ENCODE measurements at regions not wholly inside any gene's neighbourhood (a gene's known extent, or its start where the extent isn't known, plus 50 kb on each side); places are given as distances from the start of the nearest gene placed in this dataset.

DNA sequence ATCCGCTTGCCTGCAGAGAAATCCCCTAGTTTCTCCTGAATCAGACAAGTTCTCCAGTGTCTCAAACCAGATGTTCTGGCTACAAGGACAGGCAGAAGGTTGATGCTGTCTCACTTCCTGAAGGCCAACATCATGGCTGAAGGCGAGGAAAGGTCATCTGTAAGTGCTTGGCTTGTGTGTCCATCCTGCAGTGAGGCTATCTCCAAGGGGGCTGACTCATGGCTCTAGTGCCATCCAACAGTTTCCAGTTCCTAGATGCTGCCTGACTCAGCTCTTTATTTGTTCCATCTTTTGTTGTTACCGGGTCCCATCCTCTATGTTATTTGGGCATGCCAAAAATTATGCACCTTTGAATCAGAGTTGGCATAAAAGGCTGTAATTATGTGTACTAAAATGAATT lies 232.1 kb upstream of the TBX3 start:
- Histone ChIP-seq H3K27me3 (replicated peaks in 2 of 5; ENCODE audit: control insufficient read depth in 4 of 5, insufficient read depth in 5 of 5, low read length in 4 of 5) (no peaks in the 10 kb centered on the region), H3K9me3 (ENCODE audit: control extremely low read depth in 1 of 5, control insufficient read depth in 4 of 5, insufficient read depth in 2 of 5, low read depth in 1 of 5, low read length in 4 of 5) (peaks cover 0 to 5% (median 0%) of the 10 kb centered on the region in 5 experiments), H3K36me3 (ENCODE audit: control insufficient read depth in 4 of 4, insufficient read depth in 4 of 4, low read length in 3 of 4) (no peaks in the 10 kb centered on the region), H3K4me3 (ENCODE audit: control insufficient read depth in 1 of 7, extremely low read depth in 1 of 7, insufficient read depth in 4 of 7, low read depth in 2 of 7, low read length in 6 of 7) (no peak overlapping the region), H3K27ac (ENCODE audit: insufficient read depth in 1 of 2, low read depth in 1 of 2, low read length in 2 of 2, poor library complexity in 1 of 2, severe bottlenecking in 2 of 2) (no peak overlapping the region), H3K4me1 (ENCODE audit: control extremely low read depth in 1 of 4, control insufficient read depth in 4 of 4, insufficient read depth in 4 of 4, low read length in 3 of 4) (no peaks in the 10 kb centered on the region)
- WGBS (ENCODE audit: insufficient coverage) = 84% methylated on average over 3 of the region's 3 CpGs
- POLR2A ChIA-PET = no interaction called here
- CTCF ChIA-PET = no interaction called here
- DNase-seq = no peak

DNA sequence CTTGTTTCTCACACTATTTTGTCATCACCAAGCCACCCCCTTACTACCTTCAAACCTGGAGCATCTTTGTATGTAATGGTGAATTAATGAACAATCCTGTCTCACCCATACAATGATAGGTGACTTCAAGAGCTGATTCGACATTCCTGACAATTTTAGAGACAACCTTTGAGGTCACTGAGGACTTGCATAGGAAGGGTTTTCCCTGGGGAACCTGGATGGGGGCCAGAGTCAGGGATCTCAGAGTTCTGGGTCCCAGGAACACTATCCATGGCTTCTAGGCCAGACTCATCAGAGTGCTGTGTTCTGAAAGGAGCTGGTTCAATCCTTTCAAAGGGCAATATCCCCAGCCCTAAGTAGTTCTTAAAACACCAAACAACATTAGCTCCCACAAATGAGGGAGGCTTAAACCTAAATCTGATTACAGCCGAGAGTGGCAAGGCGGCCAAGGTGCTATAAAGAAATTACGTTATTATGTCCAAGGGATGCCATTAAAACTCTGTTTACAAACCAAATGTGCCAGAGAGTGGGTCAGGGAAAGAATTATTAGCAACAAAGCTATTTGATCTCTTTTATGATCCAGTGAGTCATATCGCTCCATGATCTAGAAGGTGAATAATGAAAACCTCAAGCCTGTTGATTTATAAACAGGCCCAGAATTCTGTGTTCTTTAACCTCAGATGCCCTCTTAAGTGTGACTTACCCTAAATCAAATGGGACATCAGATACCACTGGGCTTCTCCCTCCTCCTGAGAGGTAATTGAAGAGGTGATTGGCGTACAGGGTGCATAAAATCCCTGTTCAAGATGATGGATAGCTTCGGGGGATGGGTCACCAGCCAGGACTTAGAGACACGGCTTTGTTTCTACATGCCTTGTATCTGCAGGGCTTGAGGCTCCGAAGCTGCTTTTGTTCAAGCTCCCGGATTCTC lies 230.2 kb upstream of the TBX3 start:
- no peaks in the 10 kb centered on the region for H3K4me1 ChIP-seq (ENCODE audit: control extremely low read depth in 1 of 4, control insufficient read depth in 4 of 4, insufficient read depth in 4 of 4, low read length in 3 of 4)
- ChIA-PET CTCF (no interaction called here), POLR2A (no interaction called here)
- H3K27ac ChIP-seq (ENCODE audit: insufficient read depth in 1 of 2, low read depth in 1 of 2, low read length in 2 of 2, poor library complexity in 1 of 2, severe bottlenecking in 2 of 2) = no peak overlapping the region
- H3K9me3 ChIP-seq (ENCODE audit: control extremely low read depth in 1 of 5, control insufficient read depth in 4 of 5, insufficient read depth in 2 of 5, low read depth in 1 of 5, low read length in 4 of 5) = peaks cover 0 to 5% (median 0%) of the 10 kb centered on the region in 5 experiments
- no peaks in the 10 kb centered on the region for H3K27me3 ChIP-seq (replicated peaks in 2 of 5; ENCODE audit: control insufficient read depth in 4 of 5, insufficient read depth in 5 of 5, low read length in 4 of 5)
- no peaks in the 10 kb centered on the region for H3K36me3 ChIP-seq (ENCODE audit: control insufficient read depth in 4 of 4, insufficient read depth in 4 of 4, low read length in 3 of 4)
- no peak overlapping the region for H3K4me3 ChIP-seq (ENCODE audit: control insufficient read depth in 1 of 7, extremely low read depth in 1 of 7, insufficient read depth in 4 of 7, low read depth in 2 of 7, low read length in 6 of 7)
- DNase-seq = no peak
- WGBS (ENCODE audit: insufficient coverage) = 81% methylated on average over 8 of the region's 10 CpGs

GRCh38 chr12:114912811-114913210 lies 228.8 kb upstream of the TBX3 start:
- WGBS (ENCODE audit: insufficient coverage) = no CpG with 5 or more reads among the region's 1 CpG

GRCh38 chr12:114911196-114911595 lies 227.2 kb upstream of the TBX3 start:
- H3K9me3 ChIP-seq (ENCODE audit: control extremely low read depth in 1 of 5, control insufficient read depth in 4 of 5, insufficient read depth in 2 of 5, low read depth in 1 of 5, low read length in 4 of 5) = no peaks in the 10 kb centered on the region
- ChIA-PET CTCF (no interaction called here), POLR2A (no interaction called here)
- H3K27me3 ChIP-seq (replicated peaks in 2 of 5; ENCODE audit: control insufficient read depth in 4 of 5, insufficient read depth in 5 of 5, low read length in 4 of 5) = no peaks in the 10 kb centered on the region
- no peaks in the 10 kb centered on the region for H3K4me1 ChIP-seq (ENCODE audit: control extremely low read depth in 1 of 4, control insufficient read depth in 4 of 4, insufficient read depth in 4 of 4, low read length in 3 of 4)
- no peak overlapping the region for H3K27ac ChIP-seq (ENCODE audit: insufficient read depth in 1 of 2, low read depth in 1 of 2, low read length in 2 of 2, poor library complexity in 1 of 2, severe bottlenecking in 2 of 2)
- DNase-seq = no peak
- no peaks in the 10 kb centered on the region for H3K36me3 ChIP-seq (ENCODE audit: control insufficient read depth in 4 of 4, insufficient read depth in 4 of 4, low read length in 3 of 4)
- no peak overlapping the region for H3K4me3 ChIP-seq (ENCODE audit: control insufficient read depth in 1 of 7, extremely low read depth in 1 of 7, insufficient read depth in 4 of 7, low read depth in 2 of 7, low read length in 6 of 7)

More at GRCh38 chr12:114912811-114913210, 228.8 kb upstream of the TBX3 start:
- Histone ChIP-seq H3K36me3 (ENCODE audit: control insufficient read depth in 4 of 4, insufficient read depth in 4 of 4, low read length in 3 of 4) (no peaks in the 10 kb centered on the region), H3K27ac (ENCODE audit: insufficient read depth in 1 of 2, low read depth in 1 of 2, low read length in 2 of 2, poor library complexity in 1 of 2, severe bottlenecking in 2 of 2) (no peak overlapping the region), H3K27me3 (replicated peaks in 2 of 5; ENCODE audit: control insufficient read depth in 4 of 5, insufficient read depth in 5 of 5, low read length in 4 of 5) (no peaks in the 10 kb centered on the region), H3K4me3 (ENCODE audit: control insufficient read depth in 1 of 7, extremely low read depth in 1 of 7, insufficient read depth in 4 of 7, low read depth in 2 of 7, low read length in 6 of 7) (no peak overlapping the region), H3K9me3 (ENCODE audit: control extremely low read depth in 1 of 5, control insufficient read depth in 4 of 5, insufficient read depth in 2 of 5, low read depth in 1 of 5, low read length in 4 of 5) (no peaks in the 10 kb centered on the region), H3K4me1 (ENCODE audit: control extremely low read depth in 1 of 4, control insufficient read depth in 4 of 4, insufficient read depth in 4 of 4, low read length in 3 of 4) (no peaks in the 10 kb centered on the region)
- no peak for DNase-seq
- POLR2A ChIA-PET = no interaction called here
- CTCF ChIA-PET = no interaction called here

DNA sequence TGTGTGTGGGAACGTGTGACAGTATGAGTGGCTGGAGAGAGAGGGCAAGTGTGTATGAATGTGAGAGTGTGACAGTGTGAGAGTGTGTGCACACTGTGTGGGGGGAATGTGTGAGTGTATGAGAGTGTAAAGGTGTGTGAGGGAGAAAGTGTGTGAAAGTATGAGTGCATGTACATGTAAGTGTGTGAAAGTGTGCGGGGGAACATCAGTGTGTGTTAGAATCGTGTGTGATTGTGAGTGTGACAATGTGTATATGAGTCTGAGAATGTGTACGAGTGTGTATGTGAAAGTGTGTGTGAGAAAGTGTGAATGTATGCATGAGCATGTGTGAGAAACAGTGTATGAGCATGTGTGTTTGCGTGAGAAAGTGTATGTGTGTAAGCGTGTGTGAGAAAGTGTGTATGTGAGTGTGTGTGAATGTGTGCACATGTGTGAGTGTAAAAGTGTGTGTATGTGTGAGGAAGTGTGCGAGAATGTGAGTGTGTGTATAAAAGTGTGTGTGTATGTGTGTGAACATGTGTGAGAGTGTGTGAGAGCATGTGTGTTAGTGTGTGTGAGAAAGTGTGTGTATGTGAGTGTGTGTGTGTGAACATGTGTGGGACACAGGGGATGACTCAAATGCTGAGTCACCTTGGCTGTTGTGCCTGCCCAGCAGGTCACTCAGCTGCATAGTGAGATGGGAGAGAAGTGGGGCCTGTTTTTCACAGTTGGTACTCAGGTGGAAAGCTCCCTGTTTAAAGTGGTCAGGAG lies 220.5 kb upstream of the TBX3 start:
- Histone ChIP-seq H3K36me3 (ENCODE audit: control insufficient read depth in 4 of 4, insufficient read depth in 4 of 4, low read length in 3 of 4) (no peaks in the 10 kb centered on the region), H3K4me1 (ENCODE audit: control extremely low read depth in 1 of 4, control insufficient read depth in 4 of 4, insufficient read depth in 4 of 4, low read length in 3 of 4) (no peaks in the 10 kb centered on the region), H3K9me3 (ENCODE audit: control extremely low read depth in 1 of 5, control insufficient read depth in 4 of 5, insufficient read depth in 2 of 5, low read depth in 1 of 5, low read length in 4 of 5) (peaks cover 0 to 4% (median 0%) of the 10 kb centered on the region in 5 experiments), H3K27ac (ENCODE audit: insufficient read depth in 1 of 2, low read depth in 1 of 2, low read length in 2 of 2, poor library complexity in 1 of 2, severe bottlenecking in 2 of 2) (no peak overlapping the region), H3K27me3 (replicated peaks in 2 of 5; ENCODE audit: control insufficient read depth in 4 of 5, insufficient read depth in 5 of 5, low read length in 4 of 5) (no peaks in the 10 kb centered on the region), H3K4me3 (ENCODE audit: control insufficient read depth in 1 of 7, extremely low read depth in 1 of 7, insufficient read depth in 4 of 7, low read depth in 2 of 7, low read length in 6 of 7) (no peak overlapping the region)
- CTCF ChIA-PET = no interaction called here
- DNase-seq = no peak
- POLR2A ChIA-PET = no interaction called here
- 98% methylated on average over 7 of the region's 7 CpGs for WGBS (ENCODE audit: insufficient coverage)

GRCh38 chr12:114903083-114903691 lies 219.2 kb upstream of the TBX3 start:
- POLR2A ChIA-PET = no interaction called here
- no peak for DNase-seq
- H3K9me3 ChIP-seq (ENCODE audit: control extremely low read depth in 1 of 5, control insufficient read depth in 4 of 5, insufficient read depth in 2 of 5, low read depth in 1 of 5, low read length in 4 of 5) = peaks cover 0 to 4% (median 0%) of the 10 kb centered on the region in 5 experiments
- no peaks in the 10 kb centered on the region for H3K36me3 ChIP-seq (ENCODE audit: control insufficient read depth in 4 of 4, insufficient read depth in 4 of 4, low read length in 3 of 4)
- CTCF ChIA-PET = no interaction called here
- no peaks in the 10 kb centered on the region for H3K27me3 ChIP-seq (replicated peaks in 2 of 5; ENCODE audit: control insufficient read depth in 4 of 5, insufficient read depth in 5 of 5, low read length in 4 of 5)
- H3K27ac ChIP-seq (ENCODE audit: insufficient read depth in 1 of 2, low read depth in 1 of 2, low read length in 2 of 2, poor library complexity in 1 of 2, severe bottlenecking in 2 of 2) = no peak overlapping the region
- no peaks in the 10 kb centered on the region for H3K4me1 ChIP-seq (ENCODE audit: control extremely low read depth in 1 of 4, control insufficient read depth in 4 of 4, insufficient read depth in 4 of 4, low read length in 3 of 4)
- 93% methylated on average over 7 of the region's 12 CpGs for WGBS (ENCODE audit: insufficient coverage)
- H3K4me3 ChIP-seq (ENCODE audit: control insufficient read depth in 1 of 7, extremely low read depth in 1 of 7, insufficient read depth in 4 of 7, low read depth in 2 of 7, low read length in 6 of 7) = no peak overlapping the region

- Histone ChIP-seq H3K36me3 (ENCODE audit: control insufficient read depth in 4 of 4, insufficient read depth in 4 of 4, low read length in 3 of 4) (no peaks in the 10 kb centered on the region), H3K4me3 (ENCODE audit: control insufficient read depth in 1 of 7, extremely low read depth in 1 of 7, insufficient read depth in 4 of 7, low read depth in 2 of 7, low read length in 6 of 7) (no peak overlapping the region), H3K27me3 (replicated peaks in 2 of 5; ENCODE audit: control insufficient read depth in 4 of 5, insufficient read depth in 5 of 5, low read length in 4 of 5) (no peaks in the 10 kb centered on the region), H3K4me1 (ENCODE audit: control extremely low read depth in 1 of 4, control insufficient read depth in 4 of 4, insufficient read depth in 4 of 4, low read length in 3 of 4) (no peaks in the 10 kb centered on the region), H3K9me3 (ENCODE audit: control extremely low read depth in 1 of 5, control insufficient read depth in 4 of 5, insufficient read depth in 2 of 5, low read depth in 1 of 5, low read length in 4 of 5) (peaks cover 0 to 4% (median 0%) of the 10 kb centered on the region in 5 experiments), H3K27ac (ENCODE audit: insufficient read depth in 1 of 2, low read depth in 1 of 2, low read length in 2 of 2, poor library complexity in 1 of 2, severe bottlenecking in 2 of 2) (no peak overlapping the region)
- ChIA-PET POLR2A (no interaction called here), CTCF (no interaction called here)
- DNase-seq = no peak
- WGBS (ENCODE audit: insufficient coverage) = 91% methylated on average over 5 of the region's 5 CpGs
Measured at GRCh38 chr12:114902665-114903064, 218.7 kb upstream of the TBX3 start.
